Keratinocyte (primary cell): ENCODE measurements at regions not wholly inside any gene's neighbourhood (a gene's known extent, or its start where the extent isn't known, plus 50 kb on each side); places are given as distances from the start of the nearest gene placed in this dataset.

ENCODE experiments used
- DNase-seq: peaks from one replicate; pipeline ENCODE4 v3.0.0-alpha.2; 2011; ENCODE audit warnings: low read depth, missing footprints, low spot score
- FAIRE-seq: peaks from 2 replicates; lab custom pipeline; 2011; peaks lifted over from hg19 to GRCh38; lab: Jason Lieb, UNC
- H2AFZ ChIP-seq: 2 replicates; pipeline ENCODE4 v1.6.0; 2012; ENCODE audit warnings: low read length, control low read depth, inconsistent platforms; ENCODE audit not compliant: control insufficient read depth
- H3K27ac ChIP-seq: 2 replicates; pipeline ENCODE4 v1.5.1; 2011; ENCODE audit warnings: low read length; ENCODE audit not compliant: control insufficient read depth, insufficient read depth
- H3K27me3 ChIP-seq: 3 replicates; pipeline ENCODE4 v1.6.0; 2011; ENCODE audit warnings: low read length; ENCODE audit not compliant: control insufficient read depth, insufficient read depth; ENCODE audit errors: extremely low read depth
- H3K36me3 ChIP-seq, 2 experiments: 2 replicates in 1 of 2; 3 replicates in 1 of 2; pipeline ENCODE4 v1.5.1; 2011; ENCODE audit warnings: low read length in 2 of 2, mild to moderate bottlenecking in 1 of 2; ENCODE audit not compliant: control insufficient read depth in 2 of 2, insufficient read depth in 2 of 2; ENCODE audit errors: extremely low read depth in 1 of 2
- H3K4me1 ChIP-seq: 3 replicates; pipeline ENCODE4 v1.5.1; 2011; ENCODE audit warnings: low read length; ENCODE audit not compliant: control insufficient read depth, insufficient read depth; ENCODE audit errors: extremely low read depth
- H3K4me2 ChIP-seq: 3 replicates; pipeline ENCODE4 v1.6.0; 2011; ENCODE audit warnings: low read depth, low read length; ENCODE audit not compliant: control insufficient read depth, insufficient read depth; ENCODE audit errors: extremely low read depth
- H3K4me3 ChIP-seq, 3 experiments: fragments of 200-600 bp in 1 of 3; sonication (generic) in 1 of 3; 2 replicates in 2 of 3; 3 replicates in 1 of 3; pipeline ENCODE4 v1.5.1; 2011 to 2016; ENCODE audit warnings: low read length in 3 of 3, mild to moderate bottlenecking in 3 of 3, control low read depth in 2 of 3, inconsistent platforms in 1 of 3, low read depth in 1 of 3, mixed read lengths in 1 of 3, mixed run types in 1 of 3, moderate library complexity in 1 of 3; ENCODE audit not compliant: control insufficient read depth in 2 of 3, insufficient read depth in 2 of 3; ENCODE audit errors: extremely low read depth in 1 of 3
- H3K79me2 ChIP-seq: 2 replicates; pipeline ENCODE4 v1.6.0; 2012; ENCODE audit warnings: low read length; ENCODE audit not compliant: control insufficient read depth, insufficient read depth
- H3K9ac ChIP-seq: 3 replicates; pipeline ENCODE4 v1.6.0; 2011; ENCODE audit warnings: low read length; ENCODE audit not compliant: control insufficient read depth, insufficient read depth; ENCODE audit errors: extremely low read depth
- H3K9me1 ChIP-seq: 3 replicates; pipeline ENCODE4 v1.6.0; 2011; ENCODE audit warnings: low read length; ENCODE audit not compliant: control insufficient read depth, insufficient read depth; ENCODE audit errors: extremely low read depth
- H3K9me3 ChIP-seq: 2 replicates; pipeline ENCODE4 v1.5.1; 2012; ENCODE audit warnings: low read depth, low read length; ENCODE audit not compliant: control insufficient read depth
- H4K20me1 ChIP-seq: 3 replicates; pipeline ENCODE4 v1.6.0; 2011; ENCODE audit warnings: low read length; ENCODE audit not compliant: control insufficient read depth, insufficient read depth; ENCODE audit errors: extremely low read depth
- EZH2 ChIP-seq: IDR thresholded peaks from one replicate; pipeline ENCODE4 v1.6.1; 2012; ENCODE audit warnings: inconsistent platforms, mild to moderate bottlenecking, low read length, moderate library complexity
- dilution Hi-C: fragments of 300-500 bp; cut with MboI; formaldehyde crosslinking; loops from one replicate; pipeline ENCODE4 v1.7.0; 2020; ENCODE audit warnings: low sequenced_read_pairs; ENCODE audit not compliant: extremely low pct_ligation_motif_present
- TF ChIP-seq, protein P1 (sequence below), 3 experiments: IDR thresholded peaks in 1 of 3; conservative IDR thresholded peaks in 1 of 3; optimal IDR thresholded peaks in 1 of 3; 2 replicates in 2 of 3; 3 replicates in 1 of 3; pipeline versions ENCODE3 to v1.5.1; 2011; ENCODE audit warnings: low read length in 3 of 3, mild to moderate bottlenecking in 3 of 3, moderate library complexity in 2 of 3, control low read depth in 1 of 3, inconsistent platforms in 1 of 3; ENCODE audit not compliant: insufficient read depth in 2 of 3; ENCODE audit errors: extremely low read depth in 1 of 3

- H3K4me3 ChIP-seq: no peak overlapping the region
- H3K9me3 ChIP-seq: peaks cover 6% of the 10 kb centered on the region
- H3K27ac ChIP-seq: no peak overlapping the region
- H3K4me1 ChIP-seq: no peaks in the 10 kb centered on the region
- H3K36me3 ChIP-seq: no peaks in the 10 kb centered on the region
- no peaks in the 10 kb centered on the region for H4K20me1 ChIP-seq
- no peaks in the 10 kb centered on the region for H3K27me3 ChIP-seq
- TF ChIP-seq, protein P1, sequence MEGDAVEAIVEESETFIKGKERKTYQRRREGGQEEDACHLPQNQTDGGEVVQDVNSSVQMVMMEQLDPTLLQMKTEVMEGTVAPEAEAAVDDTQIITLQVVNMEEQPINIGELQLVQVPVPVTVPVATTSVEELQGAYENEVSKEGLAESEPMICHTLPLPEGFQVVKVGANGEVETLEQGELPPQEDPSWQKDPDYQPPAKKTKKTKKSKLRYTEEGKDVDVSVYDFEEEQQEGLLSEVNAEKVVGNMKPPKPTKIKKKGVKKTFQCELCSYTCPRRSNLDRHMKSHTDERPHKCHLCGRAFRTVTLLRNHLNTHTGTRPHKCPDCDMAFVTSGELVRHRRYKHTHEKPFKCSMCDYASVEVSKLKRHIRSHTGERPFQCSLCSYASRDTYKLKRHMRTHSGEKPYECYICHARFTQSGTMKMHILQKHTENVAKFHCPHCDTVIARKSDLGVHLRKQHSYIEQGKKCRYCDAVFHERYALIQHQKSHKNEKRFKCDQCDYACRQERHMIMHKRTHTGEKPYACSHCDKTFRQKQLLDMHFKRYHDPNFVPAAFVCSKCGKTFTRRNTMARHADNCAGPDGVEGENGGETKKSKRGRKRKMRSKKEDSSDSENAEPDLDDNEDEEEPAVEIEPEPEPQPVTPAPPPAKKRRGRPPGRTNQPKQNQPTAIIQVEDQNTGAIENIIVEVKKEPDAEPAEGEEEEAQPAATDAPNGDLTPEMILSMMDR (optimal IDR thresholded peaks at IDR 0.05 in 1 of 3, IDR thresholded peaks at IDR 0.05 in 1 of 3, conservative IDR thresholded peaks at IDR 0.05 in 1 of 3; ENCODE audit: extremely low read depth in 1 of 3, insufficient read depth in 2 of 3, low read length in 3 of 3): no peak
- TF ChIP-seq EZH2: no peak
- no peaks in the 10 kb centered on the region for H3K9me1 ChIP-seq
- DNase-seq: no peak
- H2AFZ ChIP-seq: no peak overlapping the region
- FAIRE-seq: no peak
- no peaks in the 10 kb centered on the region for H3K79me2 ChIP-seq
- no peak overlapping the region for H3K4me2 ChIP-seq
- H3K9ac ChIP-seq: no peak overlapping the region
- dilution Hi-C loops: no loop called here
Measured at GRCh38 chr7:153392726-153393125, 633.2 kb downstream of the ACTR3B start.

DNA sequence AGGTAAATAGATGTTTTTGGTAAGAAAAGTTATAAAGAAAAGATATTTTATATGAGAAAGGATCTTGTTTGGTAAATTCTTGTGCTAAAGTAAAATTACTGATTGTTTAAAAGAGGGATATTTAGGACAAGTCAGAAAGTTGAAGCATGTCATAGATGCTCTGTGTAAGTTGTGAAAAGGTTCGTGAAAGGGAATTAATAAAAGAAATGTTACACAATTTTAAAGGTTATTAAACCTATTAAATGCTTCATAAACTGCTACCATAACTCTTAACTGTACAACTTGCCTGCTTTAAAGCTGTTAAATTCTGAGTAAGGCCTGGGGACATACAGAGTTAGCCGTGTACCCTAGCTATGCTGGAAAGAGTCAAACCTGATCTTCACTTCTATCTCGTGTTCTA is 634.1 kb downstream of the ACTR3B start:
- H3K79me2 ChIP-seq: no peaks in the 10 kb centered on the region
- H4K20me1 ChIP-seq: no peaks in the 10 kb centered on the region
- H3K27me3 ChIP-seq: no peaks in the 10 kb centered on the region
- no peak overlapping the region for H3K27ac ChIP-seq
- no peak overlapping the region for H3K9ac ChIP-seq
- DNase-seq (no peak), FAIRE-seq (no peak)
- TF ChIP-seq, protein P1 (optimal IDR thresholded peaks at IDR 0.05 in 1 of 3, IDR thresholded peaks at IDR 0.05 in 1 of 3, conservative IDR thresholded peaks at IDR 0.05 in 1 of 3; ENCODE audit: extremely low read depth in 1 of 3, insufficient read depth in 2 of 3, low read length in 3 of 3): no peak
- TF ChIP-seq EZH2: no peak
- peaks cover 4% of the 10 kb centered on the region for H3K9me3 ChIP-seq
- no peaks in the 10 kb centered on the region for H3K4me1 ChIP-seq
- no peak overlapping the region for H3K4me2 ChIP-seq
- H3K4me3 ChIP-seq: no peak overlapping the region
- no peak overlapping the region for H2AFZ ChIP-seq
- no peaks in the 10 kb centered on the region for H3K36me3 ChIP-seq
- H3K9me1 ChIP-seq: no peaks in the 10 kb centered on the region
- dilution Hi-C loops: no loop called here
